Activated CD8-positive, alpha-beta memory T cell treated with anti-CD3 and anti-CD28 coated beads for 24 hours (primary cell): ENCODE measurements at regions not wholly inside any gene's neighbourhood (a gene's known extent, or its start where the extent isn't known, plus 50 kb on each side); places are given as distances from the start of the nearest gene placed in this dataset.
A peak's percentile ranks its signal among the peaks of the same experiment; 100 is the strongest.

Experiments
- DNase-seq: peaks from one replicate; pipeline ENCODE4 v3.0.0-alpha.2; 2020

GRCh38 chr4:20412072-20412471 is 160.4 kb downstream of the SLIT2 start:
- no peak for DNase-seq

- DNase-seq = no peak
These were observed 165.1 kb downstream of the SLIT2 start for GRCh38 chr4:20416800-20417199.

- DNase-seq = no peak
These were observed 167.3 kb downstream of the SLIT2 start for GRCh38 chr4:20418861-20419451.

- DNase-seq = no peak
These were observed 169.4 kb downstream of the SLIT2 start for GRCh38 chr4:20420916-20421602.

- no peak for DNase-seq
These were observed 169.9 kb downstream of the SLIT2 start for GRCh38 chr4:20421603-20421985.

- peak; percentile 56 for DNase-seq
These were observed 170.7 kb downstream of the SLIT2 start for GRCh38 chr4:20422398-20422797.

GRCh38 chr4:20423420-20423819 is 171.7 kb downstream of the SLIT2 start:
- DNase-seq = no peak

- no peak for DNase-seq
These were observed 174.3 kb downstream of the SLIT2 start for GRCh38 chr4:20426028-20426427.

GRCh38 chr4:20428436-20429160 is 176.9 kb downstream of the SLIT2 start:
- DNase-seq = no peak

GRCh38 chr4:20430259-20430941 is 178.7 kb downstream of the SLIT2 start:
- no peak for DNase-seq

- DNase-seq = no peak
These were observed 179.8 kb downstream of the SLIT2 start for GRCh38 chr4:20431543-20431951.

- DNase-seq = no peak
These were observed 180.4 kb downstream of the SLIT2 start for GRCh38 chr4:20432088-20432487.

- no peak for DNase-seq
These were observed 181.5 kb downstream of the SLIT2 start for GRCh38 chr4:20433097-20433705.

GRCh38 chr4:20440170-20440569 is 188.5 kb downstream of the SLIT2 start:
- no peak for DNase-seq

GRCh38 chr4:20443015-20443805 is 191.5 kb downstream of the SLIT2 start:
- DNase-seq = no peak

GRCh38 chr4:20444599-20445337 is 193.1 kb downstream of the SLIT2 start:
- no peak for DNase-seq

GRCh38 chr4:20445933-20446723 is 194.4 kb downstream of the SLIT2 start:
- no peak for DNase-seq

GRCh38 chr4:20447103-20447502 is 195.4 kb downstream of the SLIT2 start:
- no peak for DNase-seq

- no peak for DNase-seq
These were observed 200.3 kb downstream of the SLIT2 start for GRCh38 chr4:20451986-20452385.

- no peak for DNase-seq
These were observed 202.8 kb downstream of the SLIT2 start for GRCh38 chr4:20454515-20454914.

GRCh38 chr4:20456407-20456806 is 204.7 kb downstream of the SLIT2 start:
- no peak for DNase-seq
